ENCODE measurements at regions not wholly inside any gene's neighbourhood (a gene's known extent, or its start where the extent isn't known, plus 50 kb on each side); places are given as distances from the start of the nearest gene placed in this dataset.
A peak's percentile ranks its signal among the peaks of the same experiment; 100 is the strongest.

DNA sequence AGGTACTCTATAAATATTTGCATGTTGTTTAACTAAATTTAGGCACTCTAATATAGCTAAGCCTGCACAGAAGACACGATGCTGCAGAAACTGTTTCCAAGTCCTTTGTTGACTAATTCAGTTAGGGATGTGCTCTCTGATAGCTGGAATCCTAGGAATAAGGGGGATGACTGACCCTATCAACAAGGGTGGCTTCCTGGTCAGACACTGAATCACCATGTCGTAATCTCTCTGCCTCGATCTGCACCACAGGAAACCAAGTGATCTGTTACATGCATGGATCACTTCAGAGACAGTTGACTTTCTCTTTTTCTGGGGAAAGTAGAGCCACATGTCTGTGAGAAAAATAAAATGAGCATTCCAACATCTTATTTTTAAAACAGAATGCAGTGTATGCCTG lies 169.1 kb downstream of the GUCY2F start:
- no peak for DNase-seq (ENCODE audit: low read depth in 1 of 2, low spot score in 1 of 2)

- DNase-seq (ENCODE audit: low read depth in 1 of 2, low spot score in 1 of 2) = no peak
These were observed 171.9 kb downstream of the GUCY2F start for GRCh38 chrX:109310031-109310430.

- DNase-seq (ENCODE audit: low read depth in 1 of 2, low spot score in 1 of 2) = no peak
These were observed 180.7 kb downstream of the GUCY2F start for GRCh38 chrX:109301177-109301576.

- DNase-seq (ENCODE audit: low read depth in 1 of 2, low spot score in 1 of 2) = no peak
These were observed 181.5 kb downstream of the GUCY2F start for GRCh38 chrX:109300415-109300814.

- DNase-seq (ENCODE audit: low read depth in 1 of 2, low spot score in 1 of 2) = no peak
These were observed 182.8 kb downstream of the GUCY2F start for GRCh38 chrX:109299091-109299490.

DNA sequence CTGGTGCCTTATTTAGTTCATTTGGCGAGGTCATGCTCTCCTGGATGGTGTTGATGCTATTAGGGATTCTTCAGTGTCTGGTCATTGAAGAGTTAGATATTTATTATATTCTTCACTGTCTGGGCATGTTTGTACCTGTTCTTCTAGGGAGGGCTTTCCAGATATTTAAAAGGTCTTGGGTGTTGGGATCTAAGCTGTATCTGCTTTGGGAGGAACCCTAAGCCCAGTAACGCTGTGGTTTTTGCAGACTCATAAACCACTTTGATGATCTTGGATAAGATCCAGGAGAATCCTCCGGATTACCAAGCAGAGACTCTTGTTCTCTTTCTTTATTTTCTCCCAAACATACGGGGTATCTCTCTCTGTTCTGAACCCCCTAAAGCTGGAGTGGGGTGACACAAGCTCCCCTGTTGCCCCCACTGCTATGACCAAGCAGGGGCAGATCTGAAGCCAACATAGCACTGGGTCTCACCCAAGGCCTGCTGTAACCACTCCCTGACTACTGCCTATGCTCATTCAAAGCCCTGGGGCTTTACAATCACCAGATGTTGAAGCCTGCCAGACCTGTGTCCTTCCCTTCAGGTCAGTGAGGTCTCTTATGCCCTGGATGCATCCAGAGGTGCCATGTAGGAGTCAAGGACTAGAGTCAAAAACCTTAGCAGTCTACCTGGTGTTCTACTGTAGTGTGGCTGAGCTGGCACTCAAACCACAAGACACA lies 187.6 kb downstream of the GUCY2F start:
- DNase-seq (ENCODE audit: low read depth in 1 of 2, low spot score in 1 of 2) = no peak

GRCh38 chrX:109283870-109284269 lies 198.0 kb downstream of the GUCY2F start:
- DNase-seq (ENCODE audit: low read depth in 1 of 2, low spot score in 1 of 2) = no peak

- no peak for DNase-seq (ENCODE audit: low read depth in 1 of 2, low spot score in 1 of 2)
These were observed 200.2 kb downstream of the GUCY2F start for GRCh38 chrX:109281483-109282275.

- no peak for DNase-seq (ENCODE audit: low read depth in 1 of 2, low spot score in 1 of 2)
These were observed 207.1 kb downstream of the GUCY2F start for GRCh38 chrX:109274806-109275205.

DNA sequence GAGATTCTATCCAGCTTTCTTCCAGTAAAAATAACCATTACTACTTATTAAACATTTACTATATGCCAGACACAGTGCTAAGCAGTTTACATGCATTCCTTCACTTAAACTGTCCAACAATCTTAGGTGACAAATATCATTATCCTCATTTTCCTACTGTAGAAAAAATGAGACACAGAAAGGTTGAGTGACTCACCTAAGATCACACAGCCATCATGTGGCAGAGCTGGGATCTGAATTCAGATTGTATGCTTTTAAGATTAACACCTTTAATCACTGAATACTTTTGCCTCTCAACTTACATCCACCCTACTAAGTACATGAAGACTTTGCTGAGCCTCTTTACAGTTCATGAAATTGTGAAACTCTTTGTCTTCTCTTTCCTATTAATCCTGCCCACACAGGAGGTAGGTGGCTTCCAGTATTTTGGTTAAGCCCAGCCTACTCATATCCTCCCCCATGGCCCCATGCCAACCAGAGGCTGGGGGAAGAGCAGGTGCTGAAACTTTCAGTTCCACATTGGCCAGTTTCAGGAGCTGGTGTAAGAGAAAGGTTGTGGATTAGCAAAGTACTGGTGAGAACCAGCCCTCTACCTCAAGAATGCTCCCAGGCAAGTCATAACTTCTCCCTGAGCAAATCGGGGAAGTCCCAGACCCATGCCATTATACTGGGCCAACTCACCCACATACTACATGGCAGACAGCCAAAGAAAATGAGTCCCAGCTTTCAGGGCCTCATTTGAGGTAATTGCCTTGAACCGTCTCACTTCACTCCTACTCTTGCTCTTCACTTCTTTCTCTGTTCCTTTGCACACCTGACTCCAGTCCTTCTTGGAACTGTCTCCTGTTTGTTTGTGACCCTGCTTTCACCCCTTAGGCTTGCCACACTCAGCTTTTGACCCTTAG lies 211.1 kb downstream of the GUCY2F start:
- peak in 1 of 2 donors; percentile 3 for DNase-seq (ENCODE audit: low read depth in 1 of 2, low spot score in 1 of 2)

DNA sequence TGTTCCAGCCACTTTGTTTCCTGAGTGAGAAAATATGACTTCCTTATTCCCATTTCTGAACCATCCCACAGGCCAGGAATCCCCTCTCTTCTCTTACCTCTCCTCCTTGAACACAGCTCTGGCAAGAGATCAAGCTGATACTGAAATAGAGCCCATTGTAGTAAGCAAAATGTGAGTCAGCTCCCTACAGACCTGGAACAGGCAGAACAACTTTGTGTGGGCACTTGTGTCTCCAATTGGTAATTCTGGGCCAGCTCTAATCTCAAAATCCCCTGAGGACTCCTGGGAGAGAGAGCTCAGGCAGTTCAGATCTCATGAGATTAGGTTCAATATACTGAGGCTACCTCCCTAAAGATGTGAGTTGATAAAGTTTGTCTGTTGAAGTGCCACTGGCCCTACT lies 213.5 kb downstream of the GUCY2F start:
- no peak for DNase-seq (ENCODE audit: low read depth in 1 of 2, low spot score in 1 of 2)

- DNase-seq (ENCODE audit: low read depth in 1 of 2, low spot score in 1 of 2) = no peak
These were observed 215.9 kb downstream of the GUCY2F start for GRCh38 chrX:109266034-109266433.

DNA sequence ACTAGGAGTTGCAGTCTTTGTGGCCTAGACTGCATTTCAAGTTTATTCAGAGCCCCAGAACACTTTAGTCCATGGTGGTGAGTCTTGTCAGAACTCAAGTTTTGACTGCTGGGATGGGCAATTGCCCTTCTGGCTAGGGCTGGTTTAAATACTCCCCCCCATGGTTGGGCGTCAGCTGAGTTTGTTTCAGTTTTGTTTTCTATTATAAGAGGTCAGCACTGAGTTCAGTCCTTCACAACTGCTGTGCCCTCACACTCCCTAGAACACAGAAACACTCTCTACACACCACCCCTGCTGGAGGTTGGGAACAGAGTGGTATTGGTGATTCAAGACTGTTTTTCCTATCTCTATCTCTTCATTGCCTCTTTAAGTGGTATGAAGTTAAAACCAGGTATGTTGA lies 217.0 kb downstream of the GUCY2F start:
- no peak for DNase-seq (ENCODE audit: low read depth in 1 of 2, low spot score in 1 of 2)

DNA sequence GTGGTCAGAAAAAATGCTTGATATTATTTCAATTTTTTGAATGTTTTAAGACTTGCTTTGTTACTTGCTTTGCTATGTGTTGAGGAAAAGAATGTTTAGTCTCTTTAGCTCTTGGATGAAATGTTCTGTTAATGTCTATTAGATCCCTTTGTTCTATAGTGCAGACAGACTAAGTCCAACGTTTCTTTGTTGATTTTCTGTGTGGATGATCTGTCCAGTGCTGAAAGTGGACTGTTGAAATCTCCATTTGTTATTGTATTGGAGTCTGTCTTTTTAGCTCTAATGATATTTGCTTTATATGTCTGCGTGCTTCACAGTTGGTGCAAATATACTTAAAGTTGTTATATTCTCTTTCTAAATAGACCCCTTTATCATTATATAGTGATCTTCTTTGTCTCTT lies 220.6 kb downstream of the GUCY2F start:
- no peak for DNase-seq (ENCODE audit: low read depth in 1 of 2, low spot score in 1 of 2)

GRCh38 chrX:109252789-109253188 lies 229.1 kb downstream of the GUCY2F start:
- DNase-seq (ENCODE audit: low read depth in 1 of 2, low spot score in 1 of 2) = no peak

- no peak for DNase-seq (ENCODE audit: low read depth in 1 of 2, low spot score in 1 of 2)
These were observed 263.1 kb downstream of the GUCY2F start for GRCh38 chrX:109218761-109219160.

DNA sequence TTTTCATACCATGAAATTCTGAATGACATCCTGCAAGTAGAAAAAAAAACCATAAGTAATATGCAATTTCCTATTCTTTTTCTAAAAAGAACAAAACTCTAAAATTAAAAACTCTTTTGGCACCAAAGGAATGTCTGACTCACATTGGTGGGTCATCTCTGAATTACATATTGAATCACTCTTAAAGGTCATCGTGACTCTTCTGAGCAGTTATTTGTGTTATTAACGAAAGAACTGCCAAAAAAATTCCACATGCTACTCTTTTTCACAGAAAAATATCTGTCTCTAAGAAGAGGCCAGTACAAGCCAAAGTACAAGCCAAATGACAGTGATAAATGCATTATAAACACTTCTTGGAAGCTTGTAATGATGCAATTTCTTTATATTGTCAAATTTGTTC lies 282.2 kb downstream of the GUCY2F start:
- no peak for DNase-seq (ENCODE audit: low read depth in 1 of 2, low spot score in 1 of 2)

GRCh38 chrX:109190542-109190941 lies 291.3 kb downstream of the GUCY2F start:
- DNase-seq (ENCODE audit: low read depth in 1 of 2, low spot score in 1 of 2) = no peak

DNA sequence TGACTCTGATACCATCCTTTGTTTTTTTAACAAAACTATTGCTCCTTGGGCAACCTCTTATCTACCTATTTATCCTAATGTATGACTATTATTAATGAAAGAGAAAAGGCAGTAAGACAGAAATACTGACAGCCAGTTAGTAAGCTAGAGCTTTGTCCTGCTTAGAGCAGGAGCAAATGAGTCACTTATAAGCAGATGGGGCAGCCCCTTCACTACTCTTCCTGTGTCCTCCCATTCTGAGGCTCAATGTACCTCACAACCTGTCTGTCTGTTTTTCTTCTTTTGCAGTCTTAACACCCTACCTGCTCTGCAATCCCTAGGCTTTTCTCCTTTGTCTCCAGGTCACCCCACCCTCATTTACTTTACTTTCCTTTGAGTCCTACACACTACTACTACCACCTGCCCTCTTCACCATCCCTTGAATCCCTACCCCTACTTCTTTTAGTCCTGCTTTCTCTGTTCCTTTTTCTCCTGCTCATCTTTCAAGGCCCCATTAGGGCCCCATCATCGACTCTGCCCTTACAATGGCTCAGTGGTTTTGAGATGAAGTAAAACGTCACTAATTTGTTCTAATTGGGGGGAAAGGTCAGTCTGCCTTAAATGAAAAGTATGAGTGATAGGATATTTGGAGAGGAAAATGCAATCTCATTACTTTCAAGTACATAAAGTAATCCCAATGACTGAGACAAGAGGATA lies 294.3 kb downstream of the GUCY2F start:
- DNase-seq (ENCODE audit: low read depth in 1 of 2, low spot score in 1 of 2) = no peak

DNA sequence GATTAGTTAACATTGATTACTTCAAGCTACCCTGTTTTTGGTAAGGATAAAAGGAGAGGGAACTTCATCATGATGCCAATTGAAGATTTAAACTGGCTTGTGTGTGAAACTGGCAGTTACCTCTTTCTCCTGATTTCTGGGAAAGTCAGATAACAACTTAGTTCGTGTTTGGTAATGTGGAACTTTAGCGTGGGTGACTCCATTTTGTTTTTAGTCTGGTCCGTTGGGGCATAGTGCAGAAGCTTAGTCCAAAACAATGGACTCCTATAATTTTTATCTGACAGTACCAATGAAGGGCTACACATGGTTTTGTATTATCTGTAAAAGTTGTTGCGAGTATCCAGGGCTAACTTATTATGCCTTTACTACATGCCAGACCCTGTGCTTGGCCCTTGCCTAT lies 294.9 kb downstream of the GUCY2F start:
- DNase-seq (ENCODE audit: low read depth in 1 of 2, low spot score in 1 of 2) = no peak

GRCh38 chrX:109184506-109185139 lies 297.3 kb downstream of the GUCY2F start:
- DNase-seq (ENCODE audit: low read depth in 1 of 2, low spot score in 1 of 2) = no peak

Data from activated T-helper 1 cell treated with anti-CD3 and anti-CD28 coated beads, Interleukin-2, amount 50 U/mL, for 16 hours (primary cell).